SH-SY5Y (cell line): ENCODE measurements at regions not wholly inside any gene's neighbourhood (a gene's known extent, or its start where the extent isn't known, plus 50 kb on each side); places are given as distances from the start of the nearest gene placed in this dataset.

Experiments
- GATA2 ChIP-seq: IDR thresholded peaks from 2 replicates; pipeline ENCODE4 v1.6.1; 2011; ENCODE audit warnings: mild to moderate bottlenecking, low read depth, low read length
- GATA3 ChIP-seq: IDR thresholded peaks from 2 replicates; pipeline ENCODE4 v1.6.1; 2011; ENCODE audit warnings: low read depth, mild to moderate bottlenecking, low read length, moderate library complexity

GRCh38 chr3:7847521-7847920 lies 654.1 kb upstream of the LMCD1 start:
- TF ChIP-seq GATA2 (no peak), GATA3 (no peak)
